Natural killer cell (primary cell): ENCODE measurements at regions not wholly inside any gene's neighbourhood (a gene's known extent, or its start where the extent isn't known, plus 50 kb on each side); places are given as distances from the start of the nearest gene placed in this dataset.

Source experiments
- ATAC-seq, 3 donors: fragments of 150-1000 bp in 2 of 3; fragments of 200-7000 bp in 1 of 3; cut with Tn5 transposase; 1 replicate in 1 of 3; 2 replicates in 2 of 3; pipeline ENCODE4 v1.10.0; 2021; ENCODE audit warnings: mild to moderate bottlenecking in 2 of 3, moderate library complexity in 2 of 3
- DNase-seq, 2 donors: peaks; one replicate each; pipeline versions ENCODE4 v3.0.0 to v3.0.0-alpha.2; 2013 to 2021; ENCODE audit warnings: mixed read lengths in 1 of 2
- H3K27ac ChIP-seq: one replicate; pipeline ENCODE4 v1.5.1; 2013; ENCODE audit warnings: mild to moderate bottlenecking, low read length
- H3K27me3 ChIP-seq: one replicate; pipeline ENCODE4 v1.6.1; 2013; ENCODE audit warnings: low read length; ENCODE audit not compliant: control insufficient read depth, insufficient read depth
- H3K36me3 ChIP-seq: one replicate; pipeline ENCODE4 v1.6.1; 2013; ENCODE audit warnings: low read length; ENCODE audit not compliant: control insufficient read depth, insufficient read depth
- H3K4me1 ChIP-seq: one replicate; pipeline ENCODE4 v1.6.1; 2013; ENCODE audit warnings: low read length; ENCODE audit not compliant: control insufficient read depth, insufficient read depth
- H3K4me3 ChIP-seq: one replicate; pipeline ENCODE4 v1.5.1; 2013; ENCODE audit warnings: low read length
- H3K9me3 ChIP-seq: one replicate; pipeline ENCODE4 v1.6.1; 2013; ENCODE audit warnings: low read length; ENCODE audit not compliant: control insufficient read depth, insufficient read depth
- H3K27ac Mint-ChIP-seq, 2 donors: one replicate each; pipeline ENCODE4 v1.8.0; 2022; ENCODE audit warnings: mild to moderate bottlenecking in 2 of 2, mixed read lengths in 2 of 2, moderate library complexity in 1 of 2
- H3K27me3 Mint-ChIP-seq, 2 donors: one replicate each; pipeline ENCODE4 v1.8.0; 2022; ENCODE audit warnings: low read depth in 2 of 2, mixed read lengths in 2 of 2
- H3K36me3 Mint-ChIP-seq: one replicate; pipeline ENCODE4 v1.8.0; 2022; ENCODE audit warnings: mixed read lengths
- H3K4me1 Mint-ChIP-seq, 2 donors: one replicate each; pipeline ENCODE4 v1.8.0; 2022; ENCODE audit warnings: mixed read lengths in 2 of 2
- H3K4me3 Mint-ChIP-seq: one replicate; pipeline ENCODE4 v1.8.0; 2022; ENCODE audit warnings: mild to moderate bottlenecking, moderate library complexity, mixed read lengths
- H3K9me3 Mint-ChIP-seq, 2 donors: one replicate each; pipeline ENCODE4 v1.8.0; 2022; ENCODE audit warnings: mixed read lengths in 2 of 2
- CTCF ChIP-seq: fragments of 200-600 bp; IDR thresholded peaks from one replicate; pipeline ENCODE4 v1.8.0; 2022; ENCODE audit warnings: antibody characterized with exemption
- WGBS: methylation state at CpG from one replicate; pipeline ENCODE4 v1.1.7; 2013; ENCODE audit warnings: missing lambda C conversion rate; ENCODE audit not compliant: insufficient coverage; 5-methylcytosine and 5-hydroxymethylcytosine counted together
- intact Hi-C: fragments of 100-400 bp; cut with micrococcal nuclease; formaldehyde crosslinking; loops from one replicate; pipeline ENCODE4 v1.14.2; 2022

GRCh38 chr2:36032046-36032445, 323.5 kb upstream of the CRIM1 start:
- no peaks in the 10 kb centered on the region for H3K36me3 ChIP-seq
- no peaks in the 10 kb centered on the region for H3K27me3 ChIP-seq
- intact Hi-C loops, result no loop called here
- H3K4me1 Mint-ChIP-seq, result peaks cover 5 to 6% of the 10 kb centered on the region in 2 donors
- no peaks in the 10 kb centered on the region for H3K36me3 Mint-ChIP-seq
- H3K27ac ChIP-seq, result no peak overlapping the region
- TF ChIP-seq CTCF, result no peak
- no peaks in the 10 kb centered on the region for H3K9me3 ChIP-seq
- H3K9me3 Mint-ChIP-seq, result no peaks in the 10 kb centered on the region
- no peaks in the 10 kb centered on the region for H3K4me1 ChIP-seq
- no peak for ATAC-seq
- H3K27me3 Mint-ChIP-seq, result no peaks in the 10 kb centered on the region
- H3K4me3 Mint-ChIP-seq, result no peak overlapping the region
- DNase-seq, result no peak
- 84% methylated on average over 3 of the region's 3 CpGs for WGBS
- no peak overlapping the region for H3K27ac Mint-ChIP-seq
- no peak overlapping the region for H3K4me3 ChIP-seq

- no peak for ATAC-seq
These were observed 324.1 kb upstream of the CRIM1 start for GRCh38 chr2:36031471-36031870.

GRCh38 chr2:36027616-36028015, 328.0 kb upstream of the CRIM1 start:
- Histone ChIP-seq H3K36me3 (no peaks in the 10 kb centered on the region), H3K4me1 (no peaks in the 10 kb centered on the region), H3K9me3 (no peaks in the 10 kb centered on the region), H3K27ac (no peak overlapping the region), H3K4me3 (no peak overlapping the region), H3K27me3 (no peaks in the 10 kb centered on the region)
- no peak for ATAC-seq
- no peak for TF ChIP-seq CTCF
- Mint-ChIP-seq H3K4me1 (peaks cover 5 to 6% of the 10 kb centered on the region in 2 donors), H3K36me3 (no peaks in the 10 kb centered on the region), H3K27me3 (no peaks in the 10 kb centered on the region), H3K27ac (no peak overlapping the region), H3K4me3 (no peak overlapping the region), H3K9me3 (no peaks in the 10 kb centered on the region)
- 85% methylated on average over 2 of the region's 2 CpGs for WGBS
- intact Hi-C loops, result no loop called here
- no peak for DNase-seq

More at GRCh38 chr2:36031471-36031870, 324.1 kb upstream of the CRIM1 start:
- intact Hi-C loops, result no loop called here
- Histone ChIP-seq H3K27ac (no peak overlapping the region), H3K4me3 (no peak overlapping the region), H3K9me3 (no peaks in the 10 kb centered on the region), H3K36me3 (no peaks in the 10 kb centered on the region), H3K27me3 (no peaks in the 10 kb centered on the region), H3K4me1 (no peaks in the 10 kb centered on the region)
- Mint-ChIP-seq H3K27ac (no peak overlapping the region), H3K4me3 (no peak overlapping the region), H3K9me3 (no peaks in the 10 kb centered on the region), H3K4me1 (peaks cover 5 to 6% of the 10 kb centered on the region in 2 donors), H3K27me3 (no peaks in the 10 kb centered on the region), H3K36me3 (no peaks in the 10 kb centered on the region)
- TF ChIP-seq CTCF, result no peak
- no peak for DNase-seq
- no CpG with 5 or more reads among the region's 1 CpG for WGBS

DNA sequence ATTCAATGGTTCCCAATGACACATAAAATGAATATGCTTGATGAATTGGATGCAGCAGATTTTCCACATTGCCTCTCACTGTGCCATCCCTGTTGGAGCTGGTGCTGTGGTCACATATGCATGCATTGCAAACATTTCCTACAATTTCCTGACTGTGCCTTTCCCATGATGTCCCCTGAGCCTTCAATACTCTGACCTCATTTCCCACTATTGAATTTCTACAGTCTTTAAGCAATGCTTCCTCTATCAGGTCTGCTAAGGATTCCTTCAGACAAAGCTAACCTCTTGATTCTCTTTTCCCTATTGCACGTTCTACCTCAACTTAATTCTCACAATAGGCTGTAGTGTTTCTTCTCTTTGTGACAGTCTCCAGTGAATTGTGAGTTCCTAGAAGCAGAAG, 342.5 kb upstream of the CRIM1 start:
- Histone ChIP-seq H3K27me3 (peaks cover 2% of the 10 kb centered on the region), H3K27ac (no peak overlapping the region), H3K4me1 (no peaks in the 10 kb centered on the region), H3K36me3 (no peaks in the 10 kb centered on the region), H3K9me3 (no peaks in the 10 kb centered on the region), H3K4me3 (no peak overlapping the region)
- intact Hi-C loops, result no loop called here
- Mint-ChIP-seq H3K27ac (no peak overlapping the region), H3K4me1 (no peaks in the 10 kb centered on the region), H3K4me3 (no peak overlapping the region), H3K9me3 (no peaks in the 10 kb centered on the region), H3K27me3 (peaks cover 5 to 12% of the 10 kb centered on the region in 2 donors), H3K36me3 (no peaks in the 10 kb centered on the region)
- DNase-seq, result no peak
- ATAC-seq, result no peak
- WGBS, result no CpG with 5 or more reads among the region's 1 CpG
- no peak for TF ChIP-seq CTCF
